H1 (cell line): ENCODE measurements at regions not wholly inside any gene's neighbourhood (a gene's known extent, or its start where the extent isn't known, plus 50 kb on each side); places are given as distances from the start of the nearest gene placed in this dataset.

Experiments used
- CTCF ChIA-PET: fragments of 300-600 bp; sonication (Branson Sonifier 250); formaldehyde crosslinking; loops from one replicate; lab custom pipeline; 2021; ENCODE audit not compliant: partially characterized antibody; lab: Charles Lee
- POLR2A ChIA-PET: fragments of 300-600 bp; sonication (Branson Sonifier 250); formaldehyde crosslinking; loops from one replicate; lab custom pipeline; 2021; ENCODE audit warnings: inconsistent platforms; ENCODE audit not compliant: partially characterized antibody; lab: Charles Lee
- DNase-seq, 2 experiments: peaks; one replicate each; pipeline versions ENCODE4 v3.0.0 to v3.0.0-alpha.2; 2010 to 2022; ENCODE audit warnings: low spot score in 2 of 2, low read depth in 1 of 2, mixed read lengths in 1 of 2
- FAIRE-seq: peaks from 2 replicates; lab custom pipeline; 2011; peaks lifted over from hg19 to GRCh38; lab: Jason Lieb, UNC
- H2AFZ ChIP-seq: 2 replicates; pipeline ENCODE4 v1.8.1; 2012; ENCODE audit warnings: low read length, inconsistent platforms
- H2AK5ac ChIP-seq: 2 replicates; pipeline ENCODE4 v1.6.1; 2013; ENCODE audit warnings: low read depth, low read length
- H2BK120ac ChIP-seq: replicated peaks from 2 replicates; pipeline ENCODE3; 2013; ENCODE audit warnings: low read depth, low read length, inconsistent platforms
- H2BK12ac ChIP-seq: 2 replicates; pipeline ENCODE4 v1.6.1; 2013; ENCODE audit warnings: low read depth, low read length
- H2BK15ac ChIP-seq: 2 replicates; pipeline ENCODE4 v1.6.1; 2013; ENCODE audit warnings: low read length
- H2BK20ac ChIP-seq: 2 replicates; pipeline ENCODE4 v1.6.1; 2013; ENCODE audit warnings: low read length
- H2BK5ac ChIP-seq: 2 replicates; pipeline ENCODE4 v1.6.1; 2013; ENCODE audit warnings: low read depth, low read length
- H3K14ac ChIP-seq: 2 replicates; pipeline ENCODE4 v1.6.1; 2013; ENCODE audit warnings: inconsistent platforms; ENCODE audit not compliant: insufficient read length
- H3K18ac ChIP-seq: 2 replicates; pipeline ENCODE4 v1.6.1; 2013; ENCODE audit warnings: low read length; ENCODE audit errors: extremely low read depth
- H3K23ac ChIP-seq: 2 replicates; pipeline ENCODE4 v1.6.1; 2013; ENCODE audit warnings: inconsistent platforms; ENCODE audit not compliant: insufficient read length
- H3K23me2 ChIP-seq: 2 replicates; pipeline ENCODE4 v1.6.1; 2013; ENCODE audit warnings: low read depth, low read length
- H3K27ac ChIP-seq: 2 replicates; pipeline ENCODE4 v1.6.1; 2011; ENCODE audit warnings: low read depth, low read length, inconsistent platforms
- H3K27me3 ChIP-seq, 4 experiments: replicated peaks in 1 of 4; 1 replicate in 1 of 4; 2 replicates in 3 of 4; pipeline versions ENCODE4 v1.6.1 to v1.8.1; 2011 to 2013; ENCODE audit warnings: low read length in 3 of 4, mild to moderate bottlenecking in 3 of 4, inconsistent platforms in 2 of 4, mixed read lengths in 2 of 4, moderate library complexity in 1 of 4; ENCODE audit not compliant: control insufficient read depth in 3 of 4, insufficient read depth in 3 of 4; ENCODE audit errors: extremely low read depth in 1 of 4
- H3K36me3 ChIP-seq, 4 experiments: 2 replicates each; pipeline versions ENCODE4 v1.6.1 to v1.8.1; 2011 to 2013; ENCODE audit warnings: mild to moderate bottlenecking in 4 of 4, low read length in 3 of 4, moderate library complexity in 2 of 4, control low read depth in 1 of 4, inconsistent platforms in 1 of 4; ENCODE audit not compliant: insufficient read depth in 4 of 4, control insufficient read depth in 2 of 4
- H3K4ac ChIP-seq: replicated peaks from 2 replicates; pipeline ENCODE3; 2013; ENCODE audit warnings: low read length, low read depth, mixed read lengths, inconsistent platforms; ENCODE audit not compliant: insufficient read length
- H3K4me1 ChIP-seq, 4 experiments: replicated peaks in 1 of 4; 1 replicate in 1 of 4; 2 replicates in 3 of 4; pipeline versions ENCODE4 v1.6.1 to v1.8.1; 2011 to 2013; ENCODE audit warnings: low read length in 3 of 4, inconsistent platforms in 2 of 4, mixed read lengths in 1 of 4; ENCODE audit not compliant: insufficient read depth in 4 of 4, control insufficient read depth in 3 of 4
- H3K4me2 ChIP-seq, 2 experiments: 2 replicates each; pipeline versions ENCODE4 v1.6.1 to v1.8.1; 2011 to 2013; ENCODE audit warnings: low read depth in 2 of 2, low read length in 2 of 2, control low read depth in 1 of 2, inconsistent platforms in 1 of 2, mild to moderate bottlenecking in 1 of 2; ENCODE audit not compliant: insufficient read depth in 1 of 2
- H3K4me3 ChIP-seq, 4 experiments: fragments of 200-600, 300-600 bp in 1 of 4; sonication (generic), shearing (Covaris generic), sonication (Bioruptor Twin) in 1 of 4; 2 replicates each; pipeline versions ENCODE4 v1.5.1 to v1.8.1; 2011 to 2016; ENCODE audit warnings: low read length in 4 of 4, low read depth in 3 of 4, control low read depth in 2 of 4, inconsistent platforms in 2 of 4, mild to moderate bottlenecking in 2 of 4, mixed read lengths in 1 of 4, moderate library complexity in 1 of 4; ENCODE audit not compliant: insufficient read depth in 2 of 4; ENCODE audit errors: extremely low read depth in 1 of 4
- H3K56ac ChIP-seq: replicated peaks from 2 replicates; pipeline ENCODE3; 2013; ENCODE audit warnings: low read depth, mild to moderate bottlenecking, mixed read lengths, low read length, inconsistent platforms; ENCODE audit not compliant: insufficient read length
- H3K79me1 ChIP-seq: 2 replicates; pipeline ENCODE4 v1.6.1; 2013; ENCODE audit warnings: low read depth, low read length, control low read depth
- H3K79me2 ChIP-seq, 2 experiments: 2 replicates each; pipeline versions ENCODE4 v1.6.1 to v1.8.1; 2012 to 2013; ENCODE audit warnings: low read length in 2 of 2, mild to moderate bottlenecking in 2 of 2, inconsistent platforms in 1 of 2; ENCODE audit not compliant: insufficient read depth in 2 of 2, control insufficient read depth in 1 of 2
- H3K9ac ChIP-seq, 4 experiments: replicated peaks in 1 of 4; 1 replicate in 1 of 4; 2 replicates in 3 of 4; pipeline versions ENCODE4 v1.6.1 to v1.8.1; 2011 to 2013; ENCODE audit warnings: low read depth in 3 of 4, low read length in 3 of 4, control low read depth in 2 of 4, mild to moderate bottlenecking in 2 of 4, moderate library complexity in 2 of 4, inconsistent platforms in 1 of 4; ENCODE audit errors: extremely low read depth in 1 of 4
- H3K9me3 ChIP-seq, 2 experiments: 2 replicates each; pipeline versions ENCODE4 v1.6.1 to v1.8.1; 2012 to 2013; ENCODE audit warnings: mild to moderate bottlenecking in 2 of 2, moderate library complexity in 2 of 2, control low read depth in 1 of 2, inconsistent platforms in 1 of 2, low read depth in 1 of 2, low read length in 1 of 2, mixed read lengths in 1 of 2; ENCODE audit not compliant: insufficient read depth in 2 of 2
- H4K20me1 ChIP-seq, 2 experiments: replicated peaks in 1 of 2; 2 replicates each; pipeline versions ENCODE3 to v1.8.1; 2011 to 2013; ENCODE audit warnings: inconsistent platforms in 2 of 2, low read length in 2 of 2, mild to moderate bottlenecking in 1 of 2; ENCODE audit not compliant: insufficient read depth in 2 of 2, control insufficient read depth in 1 of 2
- H4K5ac ChIP-seq: 2 replicates; pipeline ENCODE4 v1.6.1; 2013; ENCODE audit warnings: low read length, low read depth, mixed read lengths, inconsistent platforms; ENCODE audit not compliant: insufficient read length
- H4K8ac ChIP-seq: 2 replicates; pipeline ENCODE4 v1.8.0; 2013; ENCODE audit warnings: mild to moderate bottlenecking, moderate library complexity, low read length, inconsistent platforms; ENCODE audit not compliant: insufficient read depth; ENCODE audit errors: extremely low read depth
- H4K91ac ChIP-seq: replicated peaks from 2 replicates; pipeline ENCODE3; 2013; ENCODE audit warnings: low read length, mixed read lengths, inconsistent platforms; ENCODE audit not compliant: insufficient read length
- CTCF ChIP-seq, 3 experiments: IDR thresholded peaks; 1 replicate in 2 of 3; 2 replicates in 1 of 3; pipeline versions ENCODE4 v1.5.1 to v1.6.1; 2011; ENCODE audit warnings: low read length in 3 of 3, mild to moderate bottlenecking in 3 of 3, inconsistent platforms in 2 of 3, low read depth in 1 of 3, moderate library complexity in 1 of 3; ENCODE audit not compliant: insufficient read depth in 1 of 3; ENCODE audit errors: control extremely low read depth in 1 of 3
- USF2 ChIP-seq: IDR thresholded peaks from 2 replicates; pipeline ENCODE4 v1.6.1; 2011; ENCODE audit warnings: low read length, improper control_type of control experiment

GRCh38 chr10:62748386-62748785, 56.1 kb upstream of the ADO start:
- no peaks in the 10 kb centered on the region for H3K79me1 ChIP-seq
- no peak overlapping the region for H3K56ac ChIP-seq
- H2BK12ac ChIP-seq = no peak overlapping the region
- H3K27ac ChIP-seq = no peak overlapping the region
- H3K36me3 ChIP-seq = no peaks in the 10 kb centered on the region
- H3K27me3 ChIP-seq = no peaks in the 10 kb centered on the region
- no peak overlapping the region for H2AK5ac ChIP-seq
- no peak overlapping the region for H4K8ac ChIP-seq
- FAIRE-seq (no peak), DNase-seq (no peak)
- H3K23ac ChIP-seq = no peak overlapping the region
- H3K9ac ChIP-seq = no peak overlapping the region
- no peaks in the 10 kb centered on the region for H3K23me2 ChIP-seq
- H3K79me2 ChIP-seq = no peaks in the 10 kb centered on the region
- H3K4me1 ChIP-seq = no peaks in the 10 kb centered on the region
- no peaks in the 10 kb centered on the region for H4K20me1 ChIP-seq
- H3K4me3 ChIP-seq = no peak overlapping the region
- H2BK20ac ChIP-seq = no peak overlapping the region
- no peak overlapping the region for H4K5ac ChIP-seq
- H3K18ac ChIP-seq = no peak overlapping the region
- no peak overlapping the region for H2BK5ac ChIP-seq
- ChIA-PET CTCF (no interaction called here), POLR2A (no interaction called here)
- H3K4ac ChIP-seq = no peak overlapping the region
- H4K91ac ChIP-seq = no peak overlapping the region
- no peak overlapping the region for H3K14ac ChIP-seq
- H2BK15ac ChIP-seq = no peak overlapping the region
- H2BK120ac ChIP-seq = no peak overlapping the region
- no peak overlapping the region for H3K4me2 ChIP-seq
- H2AFZ ChIP-seq = no peak overlapping the region
- H3K9me3 ChIP-seq = no peaks in the 10 kb centered on the region
- TF ChIP-seq USF2 = no peak
- TF ChIP-seq CTCF (IDR thresholded peaks at IDR 0.05; ENCODE audit: control extremely low read depth in 1 of 3, insufficient read depth in 1 of 3, low read depth in 1 of 3, low read length in 3 of 3) = no peak
